Neural progenitor cell (in vitro differentiated cells): ENCODE measurements at regions not wholly inside any gene's neighbourhood (a gene's known extent, or its start where the extent isn't known, plus 50 kb on each side); places are given as distances from the start of the nearest gene placed in this dataset.

Experiments used
- CTCF ChIP-seq: fragments of 200-600 bp; sonication (generic); IDR thresholded peaks from 2 replicates; pipeline ENCODE4 v1.5.1; 2017; ENCODE audit warnings: antibody characterized with exemption, mild to moderate bottlenecking
- EZH2 ChIP-seq: fragments of 200-600 bp; sonication (generic); IDR thresholded peaks from 2 replicates; pipeline ENCODE4 v1.6.1; 2017; ENCODE audit warnings: antibody characterized with exemption, mild to moderate bottlenecking, moderate library complexity
- EZH2phosphoT487 ChIP-seq: fragments of 200-600 bp; sonication (generic); IDR thresholded peaks from 2 replicates; pipeline ENCODE4 v1.6.1; 2017; ENCODE audit warnings: antibody characterized with exemption

GRCh38 chr2:220377482-220378155 lies 750.2 kb downstream of the SLC4A3 start:
- TF ChIP-seq CTCF (no peak), EZH2 (no peak), EZH2phosphoT487 (no peak)
